T-helper 1 cell treated with Interleukin-12 subunit alpha and Interleukin-12 subunit beta and Interleukin-4 antibody, amounts not matched to agents 30 μg/mL and 1 μg/mL, for 36 hours (primary cell): ENCODE measurements at regions not wholly inside any gene's neighbourhood (a gene's known extent, or its start where the extent isn't known, plus 50 kb on each side); places are given as distances from the start of the nearest gene placed in this dataset.
"Not testable (repeated sequence)": the region's sequence is repeated elsewhere in the genome, so short reads cannot be mapped to it uniquely, and the experiment has no call there.

Source experiments
- H3K27ac Mint-ChIP-seq: one replicate; pipeline ENCODE4 v1.8.0; 2021; ENCODE audit warnings: mild to moderate bottlenecking, mixed read lengths
- H3K27me3 Mint-ChIP-seq: one replicate; pipeline ENCODE4 v1.8.0; 2021; ENCODE audit warnings: low read depth, mixed read lengths
- H3K36me3 Mint-ChIP-seq: one replicate; pipeline ENCODE4 v1.8.0; 2021; ENCODE audit warnings: low read depth, mixed read lengths
- H3K4me1 Mint-ChIP-seq: one replicate; pipeline ENCODE4 v1.8.0; 2021; ENCODE audit warnings: low read depth, mixed read lengths
- H3K4me3 Mint-ChIP-seq: one replicate; pipeline ENCODE4 v1.8.0; 2021; ENCODE audit warnings: mild to moderate bottlenecking, moderate library complexity, mixed read lengths
- H3K9me3 Mint-ChIP-seq: one replicate; pipeline ENCODE4 v1.8.0; 2021; ENCODE audit warnings: mixed read lengths

DNA sequence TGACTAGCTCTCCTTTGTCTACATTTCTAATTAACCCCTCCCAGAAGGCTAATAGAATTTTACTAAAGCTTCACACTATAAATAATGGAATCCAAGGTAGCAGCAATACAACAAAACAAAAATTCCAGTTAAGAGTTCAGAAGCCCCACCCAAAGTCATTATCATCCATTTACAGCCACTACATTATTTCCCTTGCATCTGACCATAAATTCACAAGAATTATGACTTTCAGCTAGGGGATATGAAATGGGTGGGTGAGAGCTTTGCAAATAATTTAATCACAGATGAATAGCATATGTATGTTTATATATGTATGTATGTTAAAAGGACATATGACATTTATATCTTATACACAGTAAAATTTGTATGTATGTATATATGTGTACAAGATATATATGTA, 65.3 kb upstream of the PTGDR start:
- no peak overlapping the region for H3K4me3 Mint-ChIP-seq
- peaks cover 28% of the 10 kb centered on the region for H3K9me3 Mint-ChIP-seq
- no peaks in the 10 kb centered on the region for H3K27me3 Mint-ChIP-seq
- peaks cover 2% of the 10 kb centered on the region for H3K36me3 Mint-ChIP-seq
- no peaks in the 10 kb centered on the region for H3K4me1 Mint-ChIP-seq
- H3K27ac Mint-ChIP-seq: no peak overlapping the region

DNA sequence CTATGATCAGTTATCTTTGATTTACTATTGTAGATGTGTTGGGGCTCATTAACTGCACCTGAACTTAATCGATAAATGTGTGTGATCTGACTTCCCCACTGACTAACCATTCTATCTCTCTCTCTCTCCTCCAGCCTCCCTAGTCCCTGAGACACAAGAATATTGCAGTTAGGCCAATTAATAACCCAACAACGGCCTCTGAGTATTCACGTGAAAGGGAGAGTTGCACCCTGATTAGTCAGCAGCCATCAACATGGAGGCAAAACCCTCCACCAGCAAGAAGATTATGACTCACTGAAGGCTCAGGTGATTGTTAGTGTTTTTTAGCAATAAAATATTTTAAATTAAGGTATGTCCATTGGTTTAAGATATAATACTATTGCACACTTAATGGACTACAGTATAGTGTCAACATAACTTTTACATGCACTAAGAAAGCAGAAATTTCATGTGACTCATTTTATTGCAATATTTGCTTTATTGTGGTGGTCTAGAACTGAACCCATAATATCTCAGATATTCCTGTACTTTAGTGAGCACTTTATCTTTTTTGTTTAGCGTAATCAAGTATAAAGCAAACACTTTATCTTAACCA, 77.1 kb upstream of the PTGDR start:
- H3K27ac Mint-ChIP-seq: no peak overlapping the region
- H3K27me3 Mint-ChIP-seq: peaks cover 3% of the 10 kb centered on the region
- H3K9me3 Mint-ChIP-seq: peaks cover 11% of the 10 kb centered on the region
- peaks cover under 1% of the 10 kb centered on the region for H3K36me3 Mint-ChIP-seq
- H3K4me1 Mint-ChIP-seq: no peaks in the 10 kb centered on the region
- no peak overlapping the region for H3K4me3 Mint-ChIP-seq

DNA sequence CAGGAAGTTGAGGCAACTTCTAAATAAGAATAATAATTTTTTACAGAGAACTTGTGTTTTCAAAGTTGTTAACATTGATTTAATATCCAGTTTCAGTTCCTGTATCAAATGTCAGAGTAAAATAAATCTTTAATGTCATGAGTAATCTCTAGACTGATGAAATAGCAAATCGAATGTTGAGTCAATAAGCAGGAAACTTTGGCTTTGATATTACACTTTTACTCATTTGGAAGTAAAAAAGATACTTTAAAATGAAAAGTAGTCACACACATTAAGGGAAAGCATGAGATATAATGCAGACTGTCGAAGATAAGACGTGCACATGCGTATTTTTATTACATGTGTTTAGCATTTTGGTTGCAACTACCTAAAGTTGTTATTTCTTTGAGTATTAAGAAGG, 78.2 kb upstream of the PTGDR start:
- H3K4me1 Mint-ChIP-seq: no peaks in the 10 kb centered on the region
- H3K27ac Mint-ChIP-seq: no peak overlapping the region
- no peak overlapping the region for H3K4me3 Mint-ChIP-seq

DNA sequence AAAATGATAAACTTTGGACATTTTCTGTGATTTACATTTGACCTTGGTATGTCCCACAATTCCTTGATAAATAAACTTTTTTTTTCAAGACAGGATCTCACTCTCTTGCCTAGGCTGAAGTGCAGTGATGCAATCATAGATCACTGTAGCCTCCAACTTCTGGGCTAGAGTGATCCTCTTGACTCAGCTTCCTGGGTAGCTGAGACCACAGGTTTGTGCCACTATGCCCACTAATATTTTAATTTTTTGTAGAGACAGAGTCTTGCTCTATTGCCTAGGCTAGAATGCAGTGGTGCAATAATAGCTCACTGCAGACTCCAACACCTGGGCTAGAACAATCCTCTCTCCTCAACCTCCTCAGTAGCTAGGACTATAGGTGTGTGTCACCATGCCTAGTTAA, 79.1 kb upstream of the PTGDR start:
- Mint-ChIP-seq H3K27ac (no peak overlapping the region), H3K27me3 (peaks cover 3% of the 10 kb centered on the region), H3K9me3 (peaks cover 12% of the 10 kb centered on the region), H3K36me3 (no peaks in the 10 kb centered on the region), H3K4me3 (no peak overlapping the region), H3K4me1 (no peaks in the 10 kb centered on the region)

More for the DNA sequence above, 78.2 kb upstream of the PTGDR start:
- Mint-ChIP-seq H3K36me3 (no peaks in the 10 kb centered on the region), H3K27me3 (peaks cover 3% of the 10 kb centered on the region), H3K9me3 (peaks cover 13% of the 10 kb centered on the region)

DNA sequence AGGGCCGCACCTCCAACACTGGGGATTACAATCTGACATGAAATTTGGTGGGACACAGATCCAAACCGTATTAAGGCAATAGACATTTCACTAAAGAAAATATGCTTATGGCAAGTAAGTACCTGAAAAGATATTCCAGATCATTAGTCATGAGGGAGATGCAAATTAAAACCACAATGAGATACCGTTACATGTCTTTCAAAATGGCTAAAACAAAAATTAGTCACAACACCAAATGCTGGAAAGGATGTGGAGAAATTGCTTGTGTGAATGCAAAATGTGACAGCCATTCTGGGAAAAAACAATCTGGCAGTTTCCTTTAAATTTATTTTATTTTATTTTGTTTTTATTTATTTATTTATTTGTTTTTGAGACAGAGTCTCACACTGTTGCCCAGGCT, 82.3 kb upstream of the PTGDR start:
- Mint-ChIP-seq H3K4me3 (no peak overlapping the region), H3K27me3 (no peaks in the 10 kb centered on the region), H3K36me3 (no peaks in the 10 kb centered on the region), H3K27ac (no peak overlapping the region), H3K9me3 (peaks cover 24% of the 10 kb centered on the region), H3K4me1 (no peaks in the 10 kb centered on the region)

DNA sequence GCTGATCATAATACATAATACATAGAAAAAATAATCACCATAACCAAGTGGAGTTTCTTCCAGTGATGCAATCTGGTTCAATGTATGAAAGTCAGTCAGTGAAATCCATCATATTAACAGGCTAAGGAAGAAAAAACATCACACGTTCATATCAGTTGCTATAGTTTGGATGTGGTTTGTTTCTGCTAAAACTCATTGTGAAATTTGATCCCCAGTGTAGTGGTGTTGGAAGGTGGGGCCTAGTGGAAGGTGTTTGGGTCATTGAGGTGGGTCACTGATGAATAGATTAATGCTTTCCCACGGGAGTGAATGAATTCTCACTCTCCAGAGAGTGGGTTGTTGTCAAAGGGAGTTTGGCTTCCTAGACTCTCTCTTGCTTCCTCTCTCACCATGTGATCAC, 84.6 kb upstream of the PTGDR start:
- H3K27ac Mint-ChIP-seq: no peak overlapping the region
- H3K4me3 Mint-ChIP-seq: no peak overlapping the region
- no peaks in the 10 kb centered on the region for H3K4me1 Mint-ChIP-seq
- H3K36me3 Mint-ChIP-seq: no peaks in the 10 kb centered on the region
- H3K27me3 Mint-ChIP-seq: no peaks in the 10 kb centered on the region
- H3K9me3 Mint-ChIP-seq: peaks cover 27% of the 10 kb centered on the region

DNA sequence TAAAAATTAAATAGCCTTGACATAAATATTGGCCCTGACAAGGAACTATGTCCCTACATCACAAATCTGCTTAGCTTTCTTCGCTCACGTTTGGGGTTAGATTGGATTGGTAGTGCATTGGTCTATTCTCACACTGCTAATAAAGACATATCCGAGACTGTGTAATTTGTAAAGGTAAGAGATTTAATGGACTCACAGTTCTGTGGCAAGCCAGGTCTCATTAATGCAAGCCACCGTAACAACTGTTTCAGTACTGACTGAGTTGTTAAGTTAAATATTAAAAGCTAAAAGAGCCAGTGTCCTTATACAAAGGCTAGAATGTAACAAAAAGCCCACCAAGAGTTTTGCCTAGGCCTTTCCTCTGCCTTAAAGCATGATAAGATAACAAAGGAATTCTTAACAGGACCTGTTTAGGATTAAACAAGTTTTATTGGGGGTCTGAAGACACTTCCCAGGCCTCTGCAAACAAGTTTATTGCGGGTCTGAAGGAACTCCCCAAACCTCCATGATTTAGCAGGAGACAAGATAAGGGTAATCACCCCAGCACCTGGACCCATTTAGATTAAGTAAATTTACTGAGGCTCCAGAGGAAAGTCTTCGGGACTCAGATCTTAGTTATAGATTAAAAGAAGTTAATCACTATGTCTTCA, 88.2 kb upstream of the PTGDR start:
- H3K27ac Mint-ChIP-seq: no peak overlapping the region
- H3K36me3 Mint-ChIP-seq: peaks cover 3% of the 10 kb centered on the region
- peaks cover 36% of the 10 kb centered on the region for H3K9me3 Mint-ChIP-seq
- peaks cover 13% of the 10 kb centered on the region for H3K4me1 Mint-ChIP-seq
- no peaks in the 10 kb centered on the region for H3K27me3 Mint-ChIP-seq
- no peak overlapping the region for H3K4me3 Mint-ChIP-seq

DNA sequence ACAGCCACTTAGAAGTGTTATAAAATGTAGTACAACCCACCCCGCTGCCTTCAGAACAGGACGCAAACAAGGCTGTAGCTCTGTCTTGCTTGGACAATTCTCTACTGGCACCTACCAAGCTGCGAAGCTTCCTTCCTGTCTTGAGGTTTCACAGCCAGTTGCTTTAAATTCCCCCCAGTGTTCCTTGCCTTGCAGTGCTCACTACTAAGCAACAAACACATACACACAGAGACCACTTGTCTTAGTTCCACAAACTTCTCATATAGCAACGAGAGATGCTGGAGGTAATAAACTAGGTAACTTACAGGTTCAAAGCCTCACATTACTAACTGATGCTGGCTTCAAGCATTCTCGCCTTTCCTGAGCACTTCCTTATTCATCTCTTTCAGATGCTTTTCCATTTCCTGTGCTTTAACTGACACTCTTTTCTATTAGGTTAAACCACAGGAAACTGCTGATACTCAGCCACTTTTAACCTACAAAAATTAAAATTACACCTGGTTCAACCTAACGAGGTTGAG, 91.5 kb upstream of the PTGDR start:
- H3K27ac Mint-ChIP-seq: peak overlapping the region; percentile 53
- H3K9me3 Mint-ChIP-seq: peaks cover 52% of the 10 kb centered on the region
- H3K4me3 Mint-ChIP-seq: peak overlapping the region; percentile 15
- peaks cover 13% of the 10 kb centered on the region for H3K4me1 Mint-ChIP-seq
- H3K36me3 Mint-ChIP-seq: peaks cover 5% of the 10 kb centered on the region
- H3K27me3 Mint-ChIP-seq: no peaks in the 10 kb centered on the region

DNA sequence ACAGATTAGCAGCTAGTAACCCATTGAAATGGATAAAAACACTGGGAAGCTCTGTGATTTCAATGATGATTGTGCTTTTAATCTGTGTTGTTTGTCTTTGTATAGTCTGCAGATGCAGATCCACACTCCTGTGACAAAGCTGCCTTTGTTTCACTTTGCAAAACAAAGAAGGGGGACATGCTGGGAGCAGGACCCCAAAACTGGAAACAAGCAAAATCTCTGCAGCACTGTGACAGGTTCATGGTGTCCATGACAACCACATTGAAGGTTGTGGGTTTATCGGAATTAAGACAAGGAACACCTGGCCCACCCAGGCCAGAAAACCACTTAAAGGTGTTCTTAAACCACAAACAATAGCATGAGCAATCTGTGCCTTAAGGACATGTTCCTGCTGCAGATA, 95.6 kb upstream of the PTGDR start:
- H3K4me3 Mint-ChIP-seq, H3K36me3 Mint-ChIP-seq, H3K27ac Mint-ChIP-seq, H3K27me3 Mint-ChIP-seq: not testable (repeated sequence)
- Mint-ChIP-seq H3K9me3 (peaks cover 55% of the 10 kb centered on the region), H3K4me1 (peaks cover 13% of the 10 kb centered on the region)

DNA sequence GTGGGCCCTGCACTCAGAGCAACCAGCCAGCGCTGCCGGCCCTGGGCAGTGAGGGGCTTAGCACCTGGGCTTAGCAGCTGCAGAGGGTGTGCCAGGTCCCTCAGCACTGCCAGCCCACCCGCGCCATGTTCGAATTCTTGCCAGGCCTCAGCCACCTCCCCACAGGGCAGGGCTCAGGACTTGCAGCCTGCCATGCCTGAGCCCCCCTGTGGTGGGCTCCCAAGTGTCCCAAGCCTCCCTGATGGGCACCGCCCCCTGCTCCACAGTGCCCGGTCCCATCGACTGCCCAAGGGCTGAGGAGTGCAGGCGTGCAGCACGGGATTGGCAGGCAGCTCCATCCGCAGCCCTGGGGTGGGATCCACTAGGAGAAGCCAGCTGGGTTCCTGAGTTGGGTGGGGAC, 98.0 kb upstream of the NID2 start:
- no peak overlapping the region for H3K27ac Mint-ChIP-seq
- peaks cover 2% of the 10 kb centered on the region for H3K36me3 Mint-ChIP-seq
- H3K4me3 Mint-ChIP-seq: no peak overlapping the region
- peaks cover 20% of the 10 kb centered on the region for H3K9me3 Mint-ChIP-seq
- H3K4me1 Mint-ChIP-seq: no peaks in the 10 kb centered on the region
- peaks cover 5% of the 10 kb centered on the region for H3K27me3 Mint-ChIP-seq

DNA sequence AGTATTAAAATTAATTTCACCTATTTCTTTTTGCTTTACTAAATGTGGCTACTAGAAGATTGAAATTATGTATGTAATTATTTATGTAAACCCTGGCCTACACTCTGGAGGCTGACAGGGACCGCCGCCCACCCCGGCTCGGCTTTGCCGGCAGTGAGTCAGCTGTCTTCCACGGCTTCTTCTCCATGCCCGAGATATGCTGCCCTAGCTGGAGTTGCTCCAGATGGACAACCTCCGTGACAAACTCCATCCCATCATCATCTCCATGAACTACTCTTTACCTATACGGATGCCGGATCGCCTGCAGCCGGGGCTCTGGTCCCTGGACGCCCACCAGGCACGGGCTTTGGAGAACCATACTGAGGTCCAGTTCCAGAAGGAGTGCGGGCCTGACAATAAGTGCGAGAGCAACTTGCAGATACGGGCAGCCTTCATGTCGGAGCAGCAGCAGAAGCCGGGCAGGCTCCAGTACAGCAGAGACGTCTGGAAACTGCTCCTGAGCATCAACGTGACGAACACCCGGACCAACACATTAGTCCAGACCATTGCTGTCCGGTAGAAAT, 86.9 kb upstream of the NID2 start:
- Mint-ChIP-seq H3K9me3 (peaks cover 13% of the 10 kb centered on the region), H3K27ac (no peak overlapping the region), H3K36me3 (peaks cover 3% of the 10 kb centered on the region), H3K4me1 (peaks cover 9% of the 10 kb centered on the region), H3K4me3 (no peak overlapping the region), H3K27me3 (peaks cover 16% of the 10 kb centered on the region)

DNA sequence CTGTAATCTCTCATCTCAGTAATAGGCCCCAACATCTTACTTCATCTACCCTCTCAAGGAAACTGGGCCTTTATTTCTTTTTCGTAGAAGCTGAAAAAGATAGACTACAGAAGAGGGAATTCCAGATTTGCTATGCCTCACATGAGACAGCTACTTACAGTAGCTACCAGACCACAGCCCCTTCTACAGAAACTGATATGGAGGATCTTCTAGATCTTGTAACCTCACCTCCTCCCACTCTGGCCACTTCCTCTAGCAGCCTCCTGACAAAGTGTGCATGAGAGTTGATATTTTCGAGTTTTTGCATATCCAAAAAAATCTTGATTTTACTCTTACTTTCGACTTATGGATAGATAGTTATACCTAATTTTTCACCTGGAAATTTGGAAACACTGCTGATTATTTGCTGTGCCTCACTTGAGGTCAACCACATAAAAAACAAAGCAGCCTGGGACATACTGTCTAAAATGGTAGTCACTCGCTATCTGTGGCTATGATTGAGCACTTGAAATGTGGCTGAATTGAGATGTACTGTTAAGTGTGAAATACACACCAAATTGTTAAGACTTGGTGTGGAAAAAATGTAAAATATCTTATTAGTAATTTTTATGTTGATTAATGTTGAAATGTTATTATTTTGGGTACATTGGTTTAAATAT, 86.3 kb upstream of the NID2 start:
- peaks cover 10% of the 10 kb centered on the region for H3K27me3 Mint-ChIP-seq
- H3K9me3 Mint-ChIP-seq: peaks cover 7% of the 10 kb centered on the region
- peaks cover 9% of the 10 kb centered on the region for H3K4me1 Mint-ChIP-seq
- peaks cover 2% of the 10 kb centered on the region for H3K36me3 Mint-ChIP-seq
- no peak overlapping the region for H3K4me3 Mint-ChIP-seq
- no peak overlapping the region for H3K27ac Mint-ChIP-seq

DNA sequence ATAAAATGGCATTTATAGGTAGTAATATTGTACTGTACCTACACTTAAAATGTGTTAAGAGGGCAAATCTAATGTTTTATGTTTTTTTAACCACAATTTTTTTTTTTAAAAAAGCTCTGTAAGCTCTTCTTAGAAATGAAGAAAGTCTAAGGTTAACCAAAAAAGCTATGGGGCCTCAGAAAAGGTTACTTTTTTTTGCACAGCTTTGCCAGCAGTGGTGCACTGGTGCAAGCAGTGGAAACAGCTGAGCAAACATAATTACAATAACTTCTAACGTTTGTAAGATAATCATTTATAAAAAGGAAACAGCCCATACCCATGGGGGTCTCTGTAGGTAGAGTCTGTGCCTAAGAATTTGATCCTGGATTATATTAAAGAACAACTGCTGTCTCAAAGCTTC, 85.1 kb upstream of the NID2 start:
- peaks cover 9% of the 10 kb centered on the region for H3K4me1 Mint-ChIP-seq
- no peaks in the 10 kb centered on the region for H3K36me3 Mint-ChIP-seq
- H3K27ac Mint-ChIP-seq: no peak overlapping the region
- H3K9me3 Mint-ChIP-seq: peaks cover 6% of the 10 kb centered on the region
- no peak overlapping the region for H3K4me3 Mint-ChIP-seq
- peaks cover 22% of the 10 kb centered on the region for H3K27me3 Mint-ChIP-seq

DNA sequence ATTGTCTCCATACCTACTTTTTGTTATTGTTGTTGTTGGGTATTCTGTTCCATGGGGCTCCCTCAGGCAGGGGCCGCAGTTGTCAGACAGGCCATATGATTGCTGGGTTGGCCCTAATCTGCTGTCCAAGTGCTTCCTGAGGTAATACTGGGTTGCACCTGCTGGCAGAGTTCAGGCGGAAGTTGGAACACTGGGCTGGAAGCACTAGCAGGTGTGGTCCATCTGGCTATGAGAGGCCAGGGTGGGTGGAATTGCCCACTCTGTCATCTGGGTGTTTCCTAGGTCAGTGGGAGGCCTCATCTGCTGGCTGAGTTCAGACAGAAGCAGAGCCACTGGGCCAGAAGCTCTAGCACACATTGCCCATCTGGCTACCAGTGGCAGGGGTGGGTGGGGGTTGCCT, 81.3 kb upstream of the NID2 start:
- H3K27me3 Mint-ChIP-seq: peaks cover 36% of the 10 kb centered on the region
- H3K4me1 Mint-ChIP-seq: peaks cover 8% of the 10 kb centered on the region
- peaks cover 6% of the 10 kb centered on the region for H3K9me3 Mint-ChIP-seq
- H3K36me3 Mint-ChIP-seq: no peaks in the 10 kb centered on the region
- no peak overlapping the region for H3K27ac Mint-ChIP-seq
- no peak overlapping the region for H3K4me3 Mint-ChIP-seq

DNA sequence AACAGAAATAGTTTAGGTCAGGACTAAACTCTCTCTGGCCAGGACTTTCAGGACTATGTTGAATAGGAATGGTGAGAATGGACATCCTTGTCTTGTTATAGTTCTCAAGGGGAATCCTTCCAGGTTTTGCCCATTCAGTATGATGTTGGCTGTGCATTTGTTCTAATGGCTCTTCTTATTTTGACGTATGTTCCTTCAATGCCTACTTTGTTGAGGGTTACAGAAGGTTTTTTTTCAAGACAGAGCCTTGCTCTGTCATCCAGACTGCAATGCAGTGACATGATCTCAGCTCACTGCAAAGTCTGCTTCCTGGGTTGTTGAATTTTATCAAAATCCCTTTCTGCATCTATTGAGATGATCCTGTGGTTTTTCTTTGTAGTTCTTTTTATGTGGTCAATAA, 79.5 kb upstream of the NID2 start:
- H3K27ac Mint-ChIP-seq: no peak overlapping the region
- H3K4me1 Mint-ChIP-seq: no peaks in the 10 kb centered on the region
- H3K36me3 Mint-ChIP-seq: no peaks in the 10 kb centered on the region
- H3K4me3 Mint-ChIP-seq: no peak overlapping the region
- H3K9me3 Mint-ChIP-seq: peaks cover 13% of the 10 kb centered on the region
- peaks cover 36% of the 10 kb centered on the region for H3K27me3 Mint-ChIP-seq
